ENCODE measurements at regions not wholly inside any gene's neighbourhood (a gene's known extent, or its start where the extent isn't known, plus 50 kb on each side); places are given as distances from the start of the nearest gene placed in this dataset.

GRCh38 chr5:115374057-115374775 lies 77.8 kb upstream of the CCDC112 start (continued):
- no peak for TF ChIP-seq CREB5 (CRISPR knock-in tag; IDR thresholded peaks at IDR 0.05; ENCODE audit: low read depth)
- TF ChIP-seq ESRRG (CRISPR knock-in tag; IDR thresholded peaks at IDR 0.05), result no peak
- TF ChIP-seq CSRNP3 (CRISPR knock-in tag; IDR thresholded peaks at IDR 0.05), result no peak

- no peak for TF ChIP-seq RARB (CRISPR knock-in tag; IDR thresholded peaks at IDR 0.05)
- TF ChIP-seq ZNF70 (CRISPR knock-in tag; IDR thresholded peaks at IDR 0.05), result no peak
- TF ChIP-seq TOX (CRISPR knock-in tag; IDR thresholded peaks at IDR 0.05; ENCODE audit: borderline replicate concordance), result no peak
- ATAC-seq, result peak; percentile 44; the same call in 1 of the 3 replicates
Measured at GRCh38 chr5:115372146-115372545, 75.7 kb upstream of the CCDC112 start.

GRCh38 chr5:115369430-115370144 lies 73.1 kb upstream of the CCDC112 start:
- no peak for ATAC-seq
- TF ChIP-seq ZNF8 (CRISPR knock-in tag; IDR thresholded peaks at IDR 0.05) (no peak), POU6F1 (CRISPR knock-in tag; IDR thresholded peaks at IDR 0.05; ENCODE audit: borderline replicate concordance, low read depth) (no peak), PPARA (CRISPR knock-in tag; IDR thresholded peaks at IDR 0.05; ENCODE audit: borderline replicate concordance) (no peak), ESRRG (CRISPR knock-in tag; IDR thresholded peaks at IDR 0.05) (no peak), CREB5 (CRISPR knock-in tag; IDR thresholded peaks at IDR 0.05; ENCODE audit: low read depth) (no peak), PATZ1 (CRISPR knock-in tag; IDR thresholded peaks at IDR 0.05; ENCODE audit: borderline replicate concordance) (no peak), BACH2 (CRISPR knock-in tag; IDR thresholded peaks at IDR 0.05; ENCODE audit: borderline replicate concordance) (no peak), ZFP30 (CRISPR knock-in tag; IDR thresholded peaks at IDR 0.05) (no peak), ZFP3 (CRISPR knock-in tag; IDR thresholded peaks at IDR 0.05) (no peak), RARB (CRISPR knock-in tag; IDR thresholded peaks at IDR 0.05) (no peak), ARNTL (CRISPR knock-in tag; IDR thresholded peaks at IDR 0.05; ENCODE audit: borderline replicate concordance, low read depth) (no peak), GLIS3 (CRISPR knock-in tag; IDR thresholded peaks at IDR 0.05) (no peak)

- ATAC-seq, result peak; percentile 98
- TF ChIP-seq ZNF565 (CRISPR knock-in tag; conservative IDR thresholded peaks at IDR 0.05; ENCODE audit: low read depth) (no peak), ISL1 (CRISPR knock-in tag; IDR thresholded peaks at IDR 0.05) (peak; percentile 58), TSHZ2 (CRISPR knock-in tag; IDR thresholded peaks at IDR 0.05) (no peak), ZFP30 (CRISPR knock-in tag; IDR thresholded peaks at IDR 0.05) (no peak), TOX (CRISPR knock-in tag; IDR thresholded peaks at IDR 0.05; ENCODE audit: borderline replicate concordance) (no peak), PATZ1 (CRISPR knock-in tag; IDR thresholded peaks at IDR 0.05; ENCODE audit: borderline replicate concordance) (no peak)
Measured at GRCh38 chr5:115366223-115366622, 69.8 kb upstream of the CCDC112 start.
